HG03039 (cell line): ENCODE measurements at regions not wholly inside any gene's neighbourhood (a gene's known extent, or its start where the extent isn't known, plus 50 kb on each side); places are given as distances from the start of the nearest gene placed in this dataset.

Source experiments
- ATAC-seq: cut with Tn5 transposase; IDR thresholded peaks from one replicate; pipeline ENCODE4 v1.9.1; 2021; ENCODE audit warnings: mild to moderate bottlenecking, moderate library complexity; ENCODE audit not compliant: unreplicated experiment

- no peak for ATAC-seq
These were observed 496.9 kb downstream of the SOX6 start for GRCh38 chr11:15859411-15859810.

- no peak for ATAC-seq
These were observed 495.1 kb downstream of the SOX6 start for GRCh38 chr11:15861256-15861655.

- ATAC-seq = no peak
These were observed 492.9 kb downstream of the SOX6 start for GRCh38 chr11:15863411-15863810.

GRCh38 chr11:15864026-15864805, 492.1 kb downstream of the SOX6 start:
- ATAC-seq = no peak

DNA sequence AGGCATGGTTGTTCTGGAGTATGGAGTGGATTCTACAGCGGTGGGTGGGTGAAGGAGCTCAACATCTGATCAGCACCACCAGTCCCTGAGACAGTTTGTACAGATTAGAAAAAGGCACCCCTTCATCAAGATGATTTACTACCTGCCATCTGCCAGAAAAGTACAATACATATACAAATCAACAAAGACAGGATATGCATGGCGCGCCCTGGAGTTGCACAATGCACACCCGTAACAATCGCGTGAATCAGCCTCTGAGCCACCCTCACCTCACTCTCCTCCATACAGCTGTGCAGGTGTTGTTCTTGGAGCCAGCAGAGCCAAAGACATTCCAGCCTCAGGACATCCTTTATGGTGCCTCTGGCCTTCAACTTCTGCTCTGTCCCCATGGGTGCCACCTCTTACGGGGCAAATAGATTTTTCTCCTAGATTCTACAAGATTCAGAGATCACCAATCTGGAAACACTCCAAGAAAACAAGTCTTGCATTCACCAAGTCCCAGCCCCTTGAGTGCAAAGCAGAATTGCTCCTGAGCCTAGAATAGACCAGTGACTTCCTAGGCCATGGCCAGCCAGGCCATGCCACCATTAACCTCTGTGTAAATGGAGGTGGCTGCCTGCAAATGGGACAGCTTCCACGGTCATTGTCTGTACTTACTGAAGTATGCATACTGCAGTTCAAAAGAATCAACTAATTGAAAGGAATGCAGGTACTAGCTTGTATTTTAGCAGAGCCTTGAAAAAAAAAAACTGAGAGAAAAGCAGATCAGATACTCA, 490.9 kb downstream of the SOX6 start:
- ATAC-seq = no peak

GRCh38 chr11:15867871-15868270, 488.5 kb downstream of the SOX6 start:
- no peak for ATAC-seq

GRCh38 chr11:15870911-15871310, 485.4 kb downstream of the SOX6 start:
- ATAC-seq = no peak

DNA sequence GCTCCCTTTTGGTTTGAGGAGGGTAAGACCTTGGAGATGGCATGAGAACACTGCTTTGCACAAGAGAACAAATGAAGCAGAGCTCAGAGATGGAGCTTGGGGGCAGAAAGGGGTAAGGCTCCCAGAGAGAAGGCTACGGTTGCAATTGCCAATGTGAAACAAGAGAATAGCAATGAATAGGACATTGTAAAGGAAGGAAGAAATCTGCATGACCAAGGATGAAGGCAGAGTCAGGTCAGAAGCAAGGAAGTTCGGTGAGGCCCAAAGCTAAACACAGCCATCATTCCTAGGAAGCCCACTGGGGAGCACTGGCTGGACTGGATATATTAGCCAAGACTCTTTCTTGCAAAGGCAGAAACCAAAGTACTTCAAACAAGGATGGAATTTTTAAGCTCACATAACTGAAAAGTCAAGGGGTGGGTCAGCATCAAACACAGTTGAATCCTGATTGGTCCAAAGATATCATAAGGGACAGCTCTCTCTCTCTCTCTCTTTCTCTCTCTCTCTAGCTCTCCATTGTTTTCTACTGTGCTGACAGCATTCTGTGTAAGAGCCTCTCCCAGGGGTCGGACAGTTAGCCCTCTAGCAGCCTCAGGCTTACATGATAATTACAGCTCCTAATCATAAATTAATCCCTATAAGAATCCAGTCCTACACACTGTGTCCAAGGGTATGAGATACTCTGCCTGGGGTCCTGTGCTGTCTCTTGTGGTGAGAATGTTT, 484.3 kb downstream of the SOX6 start:
- ATAC-seq = no peak

DNA sequence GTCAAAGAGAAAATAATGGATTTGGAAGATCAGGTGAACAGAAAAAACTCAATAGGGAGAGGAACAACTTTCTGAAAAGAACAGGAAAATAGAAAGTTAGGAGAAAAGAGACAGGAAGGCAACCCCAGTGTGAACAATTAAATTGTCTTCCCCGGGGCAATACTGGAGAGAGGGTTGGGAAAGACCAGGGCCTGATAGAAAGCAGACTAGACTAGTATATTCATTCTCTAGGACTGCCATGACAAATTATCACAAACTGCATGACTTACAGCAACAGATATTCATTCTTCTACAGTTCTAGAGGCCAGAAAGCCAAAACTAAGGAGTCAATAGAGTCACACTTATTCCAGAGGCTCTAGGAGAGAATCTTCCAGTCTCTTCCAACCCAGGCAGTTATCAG, 482.8 kb downstream of the SOX6 start:
- no peak for ATAC-seq

- no peak for ATAC-seq
These were observed 481.6 kb downstream of the SOX6 start for GRCh38 chr11:15874704-15875103.

DNA sequence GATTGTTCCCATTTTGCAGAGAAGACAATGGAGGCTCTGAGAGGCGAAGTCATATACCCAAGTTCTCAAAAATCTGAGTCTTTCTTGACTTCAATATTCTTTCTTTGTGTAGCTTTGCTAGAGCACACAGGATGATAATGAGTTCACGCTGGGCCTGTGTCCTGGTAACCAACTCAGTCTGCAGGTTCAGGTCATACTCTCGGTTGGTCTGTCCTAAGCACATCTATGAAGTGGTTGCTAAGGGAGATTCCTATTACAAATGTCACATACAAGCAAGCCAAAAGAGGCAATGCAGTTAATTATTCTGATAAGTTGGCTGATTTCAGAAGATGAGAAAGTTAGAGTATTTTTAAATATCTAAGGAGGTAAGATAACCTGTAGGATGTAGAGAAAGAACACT, 481.0 kb downstream of the SOX6 start:
- ATAC-seq = no peak

- no peak for ATAC-seq
These were observed 480.4 kb downstream of the SOX6 start for GRCh38 chr11:15875943-15876342.

DNA sequence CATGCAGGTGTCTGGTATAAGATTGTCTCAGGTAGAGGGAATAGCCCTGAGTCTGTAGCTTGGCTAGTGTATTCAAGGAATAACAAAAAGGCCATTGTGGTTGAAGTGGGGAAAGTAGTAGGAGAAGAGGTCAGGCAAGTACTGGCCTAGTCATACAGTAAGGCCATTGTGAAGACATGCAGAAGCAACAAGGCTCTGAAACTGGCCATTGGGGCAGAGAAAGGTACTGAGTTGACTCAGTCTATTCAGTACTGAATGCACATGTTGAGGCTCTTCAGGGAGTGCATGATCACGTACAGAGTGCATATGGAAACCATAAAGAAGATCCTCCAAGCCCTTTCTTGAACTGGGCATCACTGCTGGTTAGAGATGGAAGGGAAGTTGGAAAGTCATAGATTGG, 477.6 kb downstream of the SOX6 start:
- ATAC-seq = no peak

- ATAC-seq = no peak
These were observed 476.1 kb downstream of the SOX6 start for GRCh38 chr11:15880291-15880690.

DNA sequence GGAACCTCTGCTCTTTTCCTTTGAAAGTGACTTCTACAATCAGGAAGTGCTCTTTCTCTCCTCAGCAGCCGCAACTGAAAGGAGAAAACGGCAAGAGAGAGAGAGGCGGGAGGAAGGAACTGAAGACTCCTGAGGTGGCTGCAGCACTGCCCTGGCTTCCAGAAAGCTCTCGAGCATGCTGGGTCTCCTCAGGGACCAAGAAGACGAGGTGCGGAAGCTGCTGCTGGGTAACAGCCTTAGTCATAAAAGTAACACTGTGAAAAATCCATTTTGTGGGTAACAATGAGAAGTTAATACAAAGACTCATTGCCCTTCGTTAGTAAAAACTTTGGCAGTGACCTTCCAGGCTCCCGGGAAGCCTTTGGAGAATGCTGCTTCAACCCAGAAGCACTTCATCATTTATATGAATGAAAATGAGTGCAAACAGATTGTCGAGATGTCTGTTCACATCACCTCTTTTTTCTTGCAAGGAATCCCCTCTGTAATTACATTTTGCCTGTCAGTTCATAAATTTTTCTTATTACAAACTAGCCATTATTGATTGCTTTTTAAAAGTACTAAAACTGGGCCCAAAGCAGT, 473.4 kb downstream of the SOX6 start:
- no peak for ATAC-seq

- ATAC-seq = no peak
These were observed 472.9 kb downstream of the SOX6 start for GRCh38 chr11:15883455-15883920.

DNA sequence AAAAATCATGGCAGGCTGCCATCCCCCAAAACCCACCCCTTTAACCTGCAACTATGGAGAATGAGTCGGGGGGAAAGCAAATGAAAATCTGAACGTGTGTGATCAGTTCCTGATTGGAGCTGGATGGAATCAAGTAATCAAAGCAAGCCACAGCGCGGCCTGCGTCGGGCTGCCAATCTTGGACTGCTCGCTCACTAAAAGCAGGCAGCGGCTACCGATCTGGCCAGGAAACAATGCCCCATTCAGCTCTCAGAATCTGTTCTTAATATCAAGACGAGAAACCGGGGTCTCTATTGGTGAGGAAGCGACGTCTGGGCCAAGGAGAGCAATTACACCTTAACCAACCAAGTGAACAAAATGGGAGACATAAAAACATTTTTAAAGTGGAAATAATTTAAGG, 472.2 kb downstream of the SOX6 start:
- no peak for ATAC-seq

- no peak for ATAC-seq
These were observed 471.4 kb downstream of the SOX6 start for GRCh38 chr11:15884777-15885540.

GRCh38 chr11:15885854-15886253, 470.5 kb downstream of the SOX6 start:
- no peak for ATAC-seq

DNA sequence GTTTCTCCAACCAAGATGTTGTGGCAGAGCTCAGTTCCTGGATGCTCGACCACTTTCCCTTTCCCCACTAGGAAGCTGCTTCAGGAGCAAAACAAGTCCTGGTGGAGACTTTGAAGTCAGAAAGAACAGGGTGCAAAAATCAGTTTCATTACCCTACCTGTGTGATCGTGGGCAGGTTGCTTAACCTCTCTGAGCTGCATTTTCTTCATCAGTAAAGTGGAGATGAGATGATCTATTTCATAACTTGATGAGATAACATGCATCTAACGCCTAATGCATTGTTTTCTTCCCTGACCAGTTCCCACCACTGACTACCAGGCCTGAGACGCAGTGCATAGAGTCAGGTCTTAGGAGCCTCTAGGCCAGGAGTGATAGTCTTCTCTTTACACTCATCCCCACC, 470.0 kb downstream of the SOX6 start:
- no peak for ATAC-seq

DNA sequence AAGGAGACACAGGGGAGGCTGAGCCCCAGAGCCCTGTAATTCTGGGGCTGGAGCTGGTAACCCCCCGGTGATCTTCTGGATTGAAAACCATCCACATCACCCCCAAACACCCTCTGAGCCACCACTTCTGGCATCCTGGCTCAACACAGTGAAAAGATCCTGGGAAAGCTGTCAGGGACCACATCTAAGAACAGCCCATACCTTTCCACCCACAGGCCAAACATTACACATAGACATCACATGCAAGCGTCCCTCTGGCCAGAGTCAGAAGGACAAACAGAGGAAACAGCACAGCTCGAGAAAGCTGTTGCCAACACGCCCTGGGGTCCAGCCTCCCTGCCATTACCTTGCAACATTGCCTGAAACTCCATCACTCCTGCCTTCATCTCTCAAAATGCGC, 469.5 kb downstream of the SOX6 start:
- ATAC-seq = no peak
